Suprapubic skin (tissue), 4 donors: ENCODE measurements at regions not wholly inside any gene's neighbourhood (a gene's known extent, or its start where the extent isn't known, plus 50 kb on each side); places are given as distances from the start of the nearest gene placed in this dataset.

Source experiments
- CTCF ChIP-seq, 2 donors: fragments of 200-600 bp in 1 of 2; fragments of 450-650 bp in 1 of 2; sonication (generic) in 1 of 2; IDR thresholded peaks; one replicate each; pipeline ENCODE4 v1.5.1; 2016 to 2019; ENCODE audit warnings: antibody characterized with exemption in 2 of 2, mild to moderate bottlenecking in 1 of 2, moderate library complexity in 1 of 2
- EP300 ChIP-seq: sonication (generic); formaldehyde crosslinking; IDR thresholded peaks from one replicate; pipeline ENCODE4 v1.6.1; 2017; ENCODE audit warnings: antibody characterized with exemption
- POLR2A ChIP-seq, 2 donors: fragments of 450-650 bp; IDR thresholded peaks; one replicate each; pipeline ENCODE4 v1.6.1; 2017; ENCODE audit warnings: antibody characterized with exemption in 2 of 2, mild to moderate bottlenecking in 2 of 2, moderate library complexity in 2 of 2
- POLR2AphosphoS5 ChIP-seq, 3 donors: sonication (generic); formaldehyde crosslinking; IDR thresholded peaks; one replicate each; pipeline ENCODE4 v1.6.1; 2017; ENCODE audit warnings: antibody characterized with exemption in 3 of 3

- TF ChIP-seq POLR2A (IDR thresholded peaks at IDR 0.05), result no peak
- no peak for TF ChIP-seq CTCF (IDR thresholded peaks at IDR 0.05)
- no peak for TF ChIP-seq EP300
- no peak for TF ChIP-seq POLR2AphosphoS5 (IDR thresholded peaks at IDR 0.05)
These were observed 66.3 kb upstream of the LRRTM4 start for GRCh38 chr2:77588438-77588837.
